Muscle layer of colon (tissue), 2 donors: ENCODE measurements at regions not wholly inside any gene's neighbourhood (a gene's known extent, or its start where the extent isn't known, plus 50 kb on each side); places are given as distances from the start of the nearest gene placed in this dataset.
"Not testable (repeated sequence)": the region's sequence is repeated elsewhere in the genome, so short reads cannot be mapped to it uniquely, and the experiment has no call there.

Experiments used
- H3K27ac ChIP-seq: one replicate; pipeline ENCODE4 v1.7.0; 2013; ENCODE audit warnings: low read depth, mild to moderate bottlenecking, low read length, moderate library complexity
- H3K27me3 ChIP-seq, 2 donors: one replicate each; pipeline ENCODE4 v1.7.0; 2013; ENCODE audit warnings: low read length in 2 of 2, mild to moderate bottlenecking in 2 of 2; ENCODE audit not compliant: insufficient read depth in 2 of 2, control insufficient read depth in 1 of 2
- H3K36me3 ChIP-seq: one replicate; pipeline ENCODE4 v1.7.0; 2013; ENCODE audit warnings: mild to moderate bottlenecking, low read length; ENCODE audit not compliant: insufficient read depth
- H3K4me1 ChIP-seq: one replicate; pipeline ENCODE4 v1.7.0; 2013; ENCODE audit warnings: mild to moderate bottlenecking, low read length; ENCODE audit not compliant: insufficient read depth
- H3K4me3 ChIP-seq, 2 donors: one replicate each; pipeline ENCODE4 v1.7.0; 2013; ENCODE audit warnings: low read length in 2 of 2, low read depth in 1 of 2, mild to moderate bottlenecking in 1 of 2, moderate library complexity in 1 of 2
- H3K9ac ChIP-seq: one replicate; pipeline ENCODE4 v1.7.0; 2013; ENCODE audit warnings: low read length
- H3K9me3 ChIP-seq: one replicate; pipeline ENCODE4 v1.7.0; 2013; ENCODE audit warnings: mild to moderate bottlenecking, low read length
- donor health status: abdominal sarcoma.
- donor health status: Adenocarcinoma of cecum.

DNA sequence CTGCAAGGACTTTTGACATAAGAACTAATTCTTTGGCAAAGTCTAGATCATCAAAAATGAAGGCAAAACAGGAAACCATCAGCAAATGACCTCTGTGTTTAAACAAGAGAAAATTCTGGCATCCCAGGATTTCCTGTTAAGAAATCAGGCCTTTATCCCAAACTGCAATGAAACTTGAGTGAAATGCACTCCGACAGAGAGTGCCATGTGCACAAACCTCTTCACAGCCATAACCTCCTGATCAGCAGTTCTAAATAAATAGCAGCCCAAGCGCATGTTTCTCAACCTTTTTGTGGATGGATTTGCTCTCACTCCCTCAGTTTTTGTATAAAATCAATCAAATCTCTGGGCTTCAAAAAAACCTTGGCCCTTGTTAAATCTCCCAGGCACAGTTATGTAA is 107.7 kb upstream of the EEPD1 start:
- no peaks in the 10 kb centered on the region for H3K9me3 ChIP-seq
- H3K4me1 ChIP-seq, result peaks cover 4% of the 10 kb centered on the region
- H3K36me3 ChIP-seq, result no peaks in the 10 kb centered on the region
- H3K27ac ChIP-seq, result no peak overlapping the region
- no peak overlapping the region for H3K9ac ChIP-seq
- H3K4me3 ChIP-seq, result no peak overlapping the region
- H3K27me3 ChIP-seq, result no peaks in the 10 kb centered on the region

DNA sequence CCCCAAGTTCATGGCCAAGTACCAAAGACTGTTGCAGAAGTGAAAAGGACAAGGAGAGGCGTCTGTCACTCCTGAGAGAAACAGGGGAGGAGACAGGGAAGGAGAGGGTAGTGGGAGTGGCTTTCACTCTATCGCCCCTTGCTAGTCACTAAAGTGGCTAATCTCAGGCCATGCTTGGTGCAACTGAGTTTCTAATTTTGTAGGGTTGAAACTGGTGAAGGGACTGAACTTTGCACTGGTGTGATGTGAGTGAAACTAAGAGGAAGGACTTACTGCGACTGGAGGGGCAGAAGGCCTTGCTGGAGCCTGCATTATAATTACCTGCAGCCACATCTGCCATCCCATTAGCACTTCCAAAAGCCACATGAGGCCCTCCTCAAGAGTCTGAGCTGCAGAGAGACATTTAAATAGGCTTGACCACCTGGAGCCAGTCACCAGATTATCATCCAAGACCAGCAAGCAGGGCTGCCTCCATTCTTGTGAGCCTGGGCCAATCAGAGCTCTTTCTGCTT is 107.2 kb upstream of the EEPD1 start:
- no peak overlapping the region for H3K4me3 ChIP-seq
- no peak overlapping the region for H3K9ac ChIP-seq
- no peaks in the 10 kb centered on the region for H3K27me3 ChIP-seq
- peaks cover 4% of the 10 kb centered on the region for H3K4me1 ChIP-seq
- H3K9me3 ChIP-seq, result no peaks in the 10 kb centered on the region
- no peaks in the 10 kb centered on the region for H3K36me3 ChIP-seq
- no peak overlapping the region for H3K27ac ChIP-seq

DNA sequence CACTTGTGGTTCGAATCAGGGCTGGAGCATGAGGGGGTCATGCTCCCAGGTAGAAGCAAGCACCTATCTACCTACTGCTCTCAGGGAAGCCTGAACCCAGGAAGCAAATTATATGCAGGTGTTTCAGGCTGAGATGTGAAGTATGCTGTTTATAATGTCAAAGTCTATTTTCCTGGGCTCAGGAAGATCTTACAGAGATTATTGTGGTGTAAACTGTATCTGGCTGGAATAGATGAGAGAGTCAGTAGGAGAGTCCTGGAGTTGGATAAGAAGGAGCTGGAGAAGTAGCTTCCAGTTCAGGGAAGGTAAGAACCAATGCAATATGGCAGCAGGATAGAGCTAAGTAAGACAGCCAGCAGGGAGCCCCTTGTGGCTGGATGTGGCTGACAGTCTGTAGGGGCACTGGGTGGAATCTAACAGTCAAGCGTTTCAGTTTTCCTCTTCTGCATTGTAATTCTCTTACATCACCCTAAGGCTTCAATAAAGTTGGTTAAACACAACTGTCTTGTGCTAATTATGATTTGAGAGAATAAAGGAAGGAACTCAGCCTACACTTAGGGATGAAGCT is 105.9 kb upstream of the EEPD1 start:
- Histone ChIP-seq H3K27me3 (no peaks in the 10 kb centered on the region), H3K9me3 (no peaks in the 10 kb centered on the region), H3K4me3 (no peak overlapping the region), H3K27ac (no peak overlapping the region), H3K4me1 (peaks cover 4% of the 10 kb centered on the region), H3K9ac (no peak overlapping the region), H3K36me3 (no peaks in the 10 kb centered on the region)

DNA sequence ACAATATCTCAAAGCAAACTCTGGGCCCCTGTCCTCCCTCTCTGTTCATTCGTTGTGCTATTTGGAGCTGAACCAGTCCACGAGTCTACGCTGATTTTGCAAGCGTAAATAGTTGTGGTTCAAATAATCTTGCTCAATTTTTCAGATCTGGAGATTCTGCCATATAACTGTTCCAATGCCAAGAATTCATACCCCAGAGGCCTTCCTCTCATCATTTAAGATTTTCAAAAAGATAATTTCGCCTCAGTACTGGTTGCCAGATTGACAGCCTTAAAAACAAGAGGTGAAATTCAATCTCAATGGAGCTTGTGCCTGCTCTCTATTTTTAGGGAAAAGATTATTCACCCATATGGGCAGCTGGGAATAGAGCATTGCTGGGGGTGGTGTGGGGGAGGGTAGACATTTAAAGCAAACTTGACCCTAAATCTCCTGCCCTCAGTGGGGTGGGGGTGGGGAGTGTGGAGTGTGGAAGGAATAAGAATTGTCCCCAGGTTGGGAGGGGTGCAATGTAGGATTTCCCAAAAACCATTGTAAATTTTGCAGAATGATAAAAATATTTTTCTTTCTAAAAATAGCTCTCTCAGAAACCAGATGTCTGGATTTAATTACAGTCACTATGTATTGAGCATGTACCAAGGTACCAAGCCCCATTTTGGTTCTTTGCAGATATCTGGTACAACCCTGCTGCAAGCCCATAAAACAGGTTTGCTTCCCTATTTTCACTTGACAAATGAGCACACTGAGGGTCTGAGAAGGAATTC is 104.7 kb upstream of the EEPD1 start:
- Histone ChIP-seq H3K27ac (no peak overlapping the region), H3K4me1 (peaks cover 4% of the 10 kb centered on the region), H3K9ac (no peak overlapping the region), H3K36me3 (no peaks in the 10 kb centered on the region), H3K4me3 (no peak overlapping the region), H3K9me3 (no peaks in the 10 kb centered on the region), H3K27me3 (no peaks in the 10 kb centered on the region)

DNA sequence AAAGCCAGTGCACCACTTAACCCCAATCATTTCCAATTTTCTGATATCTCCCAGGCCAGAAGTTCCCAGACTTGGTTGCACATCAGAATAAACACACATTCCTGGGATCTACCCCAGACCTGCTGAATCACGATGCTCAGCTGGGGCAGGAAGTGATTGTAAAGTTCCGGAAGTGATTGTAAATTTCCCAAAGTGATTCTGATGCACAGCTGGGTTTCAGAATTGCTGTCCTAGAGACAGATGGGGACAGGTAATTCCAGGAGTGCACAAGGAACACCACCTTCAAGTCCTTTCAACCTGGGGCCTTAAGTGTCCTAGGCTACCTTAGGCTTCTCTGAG is 104.2 kb upstream of the EEPD1 start:
- Histone ChIP-seq H3K4me3 (no peak overlapping the region), H3K36me3 (no peaks in the 10 kb centered on the region), H3K9me3 (no peaks in the 10 kb centered on the region), H3K27me3 (no peaks in the 10 kb centered on the region), H3K4me1 (peaks cover 4% of the 10 kb centered on the region), H3K9ac (no peak overlapping the region), H3K27ac (no peak overlapping the region)

DNA sequence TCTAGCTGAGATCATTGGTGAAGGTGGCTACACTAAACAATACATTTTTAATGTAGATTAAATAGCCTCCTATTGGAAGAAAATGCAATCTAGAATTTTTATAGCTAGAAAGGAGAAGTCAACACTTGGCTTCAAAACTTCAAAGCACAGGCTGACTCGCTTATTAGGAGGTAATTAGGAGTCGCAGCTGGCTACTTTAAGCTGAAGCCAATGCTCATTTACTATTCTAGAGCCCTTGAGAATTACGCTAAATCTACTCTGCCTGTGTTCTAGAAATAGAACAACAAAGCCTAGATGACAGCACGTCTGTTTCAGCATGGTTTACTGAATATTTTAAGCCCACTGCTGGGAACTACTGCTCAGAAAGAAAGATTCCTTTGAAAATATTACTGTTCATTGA is 101.6 kb upstream of the EEPD1 start:
- H3K9me3 ChIP-seq, result no peaks in the 10 kb centered on the region
- no peak overlapping the region for H3K9ac ChIP-seq
- H3K4me1 ChIP-seq, result no peaks in the 10 kb centered on the region
- H3K27me3 ChIP-seq, result no peaks in the 10 kb centered on the region
- no peaks in the 10 kb centered on the region for H3K36me3 ChIP-seq
- H3K27ac ChIP-seq, result no peak overlapping the region
- no peak overlapping the region for H3K4me3 ChIP-seq

DNA sequence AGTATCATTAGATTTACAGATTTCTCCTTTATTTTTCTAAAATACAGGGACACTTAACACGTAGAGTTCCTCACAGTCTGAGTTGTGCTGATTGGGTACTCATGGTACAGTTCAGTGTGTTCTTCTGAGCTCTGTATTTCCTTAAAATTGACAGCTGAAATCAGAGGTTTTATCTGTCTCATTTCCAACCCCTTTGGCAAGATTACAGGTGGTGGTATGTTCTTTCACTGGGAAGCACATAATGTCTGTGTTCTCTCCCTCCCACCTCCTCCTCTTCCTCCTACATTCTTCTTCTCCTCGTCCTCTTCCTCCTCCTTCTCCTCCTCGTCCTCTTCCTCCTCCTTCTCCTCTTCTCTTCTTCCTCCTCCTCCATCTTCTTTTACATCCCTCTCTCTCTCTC is 99.5 kb upstream of the EEPD1 start:
- H3K9me3 ChIP-seq, result no peaks in the 10 kb centered on the region
- no peaks in the 10 kb centered on the region for H3K36me3 ChIP-seq
- H3K9ac ChIP-seq, result no peak overlapping the region
- H3K27ac ChIP-seq, result no peak overlapping the region
- no peak overlapping the region for H3K4me3 ChIP-seq
- no peaks in the 10 kb centered on the region for H3K27me3 ChIP-seq
- H3K4me1 ChIP-seq, result no peaks in the 10 kb centered on the region

DNA sequence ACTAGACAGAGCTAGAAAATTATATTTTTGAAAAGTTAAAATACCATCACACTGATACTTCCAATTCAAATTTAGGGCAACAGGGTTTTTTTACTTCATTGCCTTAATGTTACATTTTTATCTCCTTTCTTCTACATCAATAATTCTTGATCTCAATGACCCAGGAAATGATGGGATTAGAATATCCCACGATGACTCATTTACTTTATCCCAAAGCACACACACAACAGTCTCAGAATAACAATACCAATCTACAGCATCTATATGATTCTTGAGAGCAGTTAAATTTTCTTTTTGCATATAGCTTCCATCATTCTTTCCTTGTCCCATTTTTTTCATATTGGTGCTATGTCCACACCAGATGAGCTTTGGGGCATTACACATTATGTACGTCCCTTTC is 98.4 kb upstream of the EEPD1 start:
- Histone ChIP-seq H3K27me3 (no peaks in the 10 kb centered on the region), H3K4me3 (no peak overlapping the region), H3K9ac (no peak overlapping the region), H3K4me1 (no peaks in the 10 kb centered on the region), H3K9me3 (no peaks in the 10 kb centered on the region), H3K36me3 (no peaks in the 10 kb centered on the region), H3K27ac (no peak overlapping the region)

DNA sequence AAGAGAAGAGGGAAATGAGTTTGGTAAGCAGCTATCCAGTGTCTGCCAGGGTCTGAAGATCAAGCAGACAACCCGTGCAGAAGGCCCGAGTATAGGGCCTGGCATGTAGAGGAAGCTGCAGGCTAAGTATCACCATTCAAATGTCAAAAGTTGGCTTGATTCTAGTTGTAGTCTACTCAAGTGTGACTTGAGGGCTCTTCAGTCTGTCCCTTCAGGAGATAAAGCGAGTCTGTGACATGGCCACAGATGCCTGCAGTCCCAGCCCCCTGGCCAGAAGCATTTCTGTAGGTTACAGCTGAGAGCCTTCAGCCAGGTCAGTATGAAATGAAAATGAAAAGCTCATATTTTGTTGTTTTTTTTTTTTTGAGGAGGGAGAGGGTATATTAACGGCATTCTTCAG is 97.8 kb upstream of the EEPD1 start:
- Histone ChIP-seq H3K4me1 (no peaks in the 10 kb centered on the region), H3K27ac (no peak overlapping the region), H3K36me3 (no peaks in the 10 kb centered on the region), H3K4me3 (no peak overlapping the region), H3K27me3 (no peaks in the 10 kb centered on the region), H3K9ac (no peak overlapping the region), H3K9me3 (no peaks in the 10 kb centered on the region)

DNA sequence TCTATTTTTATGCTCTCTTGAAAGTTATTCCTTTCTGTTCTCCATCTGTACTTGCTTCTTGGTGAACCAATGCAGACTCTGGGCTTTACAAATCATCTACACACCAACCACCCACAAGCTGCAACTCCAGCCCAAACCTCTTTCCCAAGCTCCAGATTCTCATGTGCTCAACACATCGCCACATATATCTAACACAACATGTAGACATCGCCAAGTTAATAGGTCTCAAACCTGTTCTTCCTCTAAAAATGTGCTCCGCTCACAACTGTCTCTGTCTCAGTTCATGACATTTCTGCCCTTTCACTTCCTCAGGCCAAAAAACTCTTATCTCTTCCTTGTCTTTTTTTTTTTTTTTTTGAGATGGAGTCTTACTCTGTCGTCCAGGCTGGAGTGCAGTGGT is 95.7 kb upstream of the EEPD1 start:
- H3K9ac ChIP-seq, result no peak overlapping the region
- no peaks in the 10 kb centered on the region for H3K36me3 ChIP-seq
- no peak overlapping the region for H3K4me3 ChIP-seq
- no peaks in the 10 kb centered on the region for H3K27me3 ChIP-seq
- H3K9me3 ChIP-seq, result no peaks in the 10 kb centered on the region
- no peak overlapping the region for H3K27ac ChIP-seq
- no peaks in the 10 kb centered on the region for H3K4me1 ChIP-seq

DNA sequence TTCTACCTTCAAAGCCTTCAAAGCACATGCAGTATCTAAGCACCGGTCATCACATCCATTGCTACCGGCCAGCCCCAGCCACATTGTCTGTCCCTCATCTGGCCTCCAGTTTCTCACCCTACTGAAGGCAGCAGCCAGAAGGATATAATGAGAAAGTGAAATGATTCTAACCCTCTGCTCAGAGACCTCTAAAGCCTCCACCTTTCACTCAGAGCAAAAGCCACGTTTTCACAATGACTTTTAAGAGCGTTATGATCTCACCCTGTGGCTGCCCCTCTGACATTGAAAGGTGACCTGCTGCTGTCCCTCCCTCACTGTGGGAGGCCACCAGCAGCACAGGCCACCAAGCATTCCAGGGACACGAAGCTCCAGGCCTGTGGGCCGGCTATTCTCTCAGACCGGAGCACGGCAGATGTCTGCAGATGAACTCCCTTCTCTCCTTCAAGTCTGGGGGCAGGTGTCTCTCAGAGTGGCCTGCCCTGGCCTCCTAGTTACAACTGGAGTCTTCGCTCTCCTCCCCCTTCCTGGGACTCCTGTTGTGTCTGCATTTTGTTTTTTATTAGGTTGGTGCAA is 94.9 kb upstream of the EEPD1 start:
- Histone ChIP-seq H3K4me3 (no peak overlapping the region), H3K9ac (no peak overlapping the region), H3K27me3 (no peaks in the 10 kb centered on the region), H3K4me1 (no peaks in the 10 kb centered on the region), H3K27ac (no peak overlapping the region), H3K9me3 (no peaks in the 10 kb centered on the region), H3K36me3 (no peaks in the 10 kb centered on the region)

DNA sequence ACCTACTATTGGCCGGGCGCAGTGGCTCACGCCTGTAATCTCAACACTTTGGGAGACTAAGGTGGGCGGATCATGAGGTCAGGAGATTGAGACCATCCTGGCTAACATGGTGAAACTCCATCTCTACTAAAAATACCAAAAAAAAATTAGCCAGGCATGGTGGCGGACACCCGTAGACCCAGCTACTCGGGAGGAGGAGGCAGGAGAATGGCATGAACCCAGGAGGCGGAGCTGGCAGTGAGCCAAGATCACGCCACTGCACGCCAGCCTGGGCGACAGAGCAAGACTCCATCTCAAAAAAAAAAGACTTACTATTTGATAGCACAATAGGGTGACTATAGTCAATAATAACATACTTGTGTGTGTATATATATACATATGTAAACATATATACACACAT is 92.7 kb upstream of the EEPD1 start:
- not testable (repeated sequence) for H3K4me1 ChIP-seq, H3K4me3 ChIP-seq, H3K27me3 ChIP-seq, H3K9ac ChIP-seq, H3K36me3 ChIP-seq, H3K27ac ChIP-seq, H3K9me3 ChIP-seq
